Psoas muscle (tissue), 7 donors: ENCODE measurements at regions not wholly inside any gene's neighbourhood (a gene's known extent, or its start where the extent isn't known, plus 50 kb on each side); places are given as distances from the start of the nearest gene placed in this dataset.

Experiments
- ATAC-seq, 4 donors: fragments of 200-7000 bp; cut with Tn5 transposase; one replicate each; pipeline ENCODE4 v1.9.1; 2020; ENCODE audit warnings: moderate library complexity in 3 of 4, mild to moderate bottlenecking in 2 of 4
- DNase-seq, 2 donors: peaks; one replicate each; pipeline ENCODE4 v3.0.0-alpha.2; 2020
- H3K27ac ChIP-seq: fragments of 200-600 bp; one replicate; pipeline ENCODE4 v1.8.0; 2022
- H3K27me3 ChIP-seq, 3 donors: fragments of 200-600 bp in 1 of 3; one replicate each; pipeline versions ENCODE4 v1.6.1 to v1.8.0; 2013 to 2022; ENCODE audit warnings: low read length in 2 of 3, mild to moderate bottlenecking in 2 of 3, moderate library complexity in 1 of 3; ENCODE audit not compliant: insufficient read depth in 3 of 3
- H3K36me3 ChIP-seq, 2 donors: fragments of 200-600 bp in 1 of 2; one replicate each; pipeline versions ENCODE4 v1.6.1 to v1.8.0; 2013 to 2022; ENCODE audit warnings: low read depth in 1 of 2, mild to moderate bottlenecking in 1 of 2, moderate library complexity in 1 of 2; ENCODE audit not compliant: insufficient read depth in 1 of 2
- H3K4me1 ChIP-seq: fragments of 200-600 bp; one replicate; pipeline ENCODE4 v1.8.0; 2022
- H3K4me3 ChIP-seq: fragments of 200-600 bp; one replicate; pipeline ENCODE4 v1.8.0; 2022; ENCODE audit warnings: mild to moderate bottlenecking
- H3K9me3 ChIP-seq: fragments of 200-600 bp; one replicate; pipeline ENCODE4 v1.8.0; 2022
- CTCF ChIP-seq: fragments of 200-600 bp; IDR thresholded peaks from one replicate; pipeline ENCODE4 v1.8.0; 2022; ENCODE audit warnings: antibody characterized with exemption
- WGBS, 3 donors: extraction: QIAGEN DNeasy Blood & Tissue Kit; methylation state at CpG; one replicate each; pipeline versions ENCODE4 v1.1.6 to v1.1.7; 2013; 5-methylcytosine and 5-hydroxymethylcytosine counted together
- intact Hi-C, 2 donors: fragments of 100-400 bp; cut with DNase I; formaldehyde crosslinking; loops; one replicate each; pipeline versions ENCODE4 v1.11.0 to v1.14.2; 2022
- donor health status: healthy with polysubstance abuse.
- donor health status: DM: no; HTN: no; CAD: no; lungs with moderate emphysema.
- donor health status: Bipolar disorder and iron deficiency.
- donor health status: healthy.
- donor health status: DM: yes; HTN: yes; CAD: no.
- donor health status: DM: no; HTN: no; CAD: no.
- donor health status: DM: yes; HTN: yes; CAD: no.

- 67 to 74% (median 70%) methylated on average over 7 of the region's 7 CpGs for WGBS, 3 donors
- no peak for TF ChIP-seq CTCF
Measured at GRCh38 chr16:6884002-6884401, 448.6 kb upstream of the RBFOX1 start.

GRCh38 chr16:6880263-6880662 is 452.4 kb upstream of the RBFOX1 start:
- Histone ChIP-seq H3K27me3 (no peaks in the 10 kb centered on the region), H3K9me3 (no peaks in the 10 kb centered on the region), H3K36me3 (no peaks in the 10 kb centered on the region), H3K4me1 (no peaks in the 10 kb centered on the region), H3K4me3 (no peak overlapping the region), H3K27ac (no peak overlapping the region)
- DNase-seq = no peak
- 71 to 78% (median 78%) methylated on average over 4 of the region's 4 CpGs for WGBS, 3 donors
- no peak for ATAC-seq
- intact Hi-C loops = no loop called here
- TF ChIP-seq CTCF = no peak

More at GRCh38 chr16:6884002-6884401, 448.6 kb upstream of the RBFOX1 start:
- no peaks in the 10 kb centered on the region for H3K27me3 ChIP-seq
- no peak overlapping the region for H3K27ac ChIP-seq
- H3K4me1 ChIP-seq = no peaks in the 10 kb centered on the region
- H3K4me3 ChIP-seq = no peak overlapping the region
- ATAC-seq = no peak
- no peaks in the 10 kb centered on the region for H3K9me3 ChIP-seq
- H3K36me3 ChIP-seq = no peaks in the 10 kb centered on the region
- no peak for DNase-seq
- intact Hi-C loops = no loop called here

GRCh38 chr16:6864671-6865070 is 468.0 kb upstream of the RBFOX1 start:
- intact Hi-C loops = no loop called here
- no peak for TF ChIP-seq CTCF
- no peaks in the 10 kb centered on the region for H3K27me3 ChIP-seq
- no peak overlapping the region for H3K27ac ChIP-seq
- WGBS, 3 donors = 80 to 89% (median 88%) methylated on average over 5 of the region's 5 CpGs
- no peaks in the 10 kb centered on the region for H3K4me1 ChIP-seq
- no peaks in the 10 kb centered on the region for H3K36me3 ChIP-seq
- ATAC-seq (no peak), DNase-seq (no peak)
- H3K9me3 ChIP-seq = no peaks in the 10 kb centered on the region
- H3K4me3 ChIP-seq = no peak overlapping the region

- 67 to 72% (median 68%) methylated on average over 4 of the region's 4 CpGs for WGBS, 3 donors
- intact Hi-C loops = no loop called here
- Histone ChIP-seq H3K27ac (no peak overlapping the region), H3K36me3 (no peaks in the 10 kb centered on the region), H3K4me3 (no peak overlapping the region), H3K4me1 (no peaks in the 10 kb centered on the region), H3K9me3 (no peaks in the 10 kb centered on the region), H3K27me3 (no peaks in the 10 kb centered on the region)
- DNase-seq = no peak
- TF ChIP-seq CTCF = no peak
- no peak for ATAC-seq
Measured at GRCh38 chr16:6864244-6864643, 468.4 kb upstream of the RBFOX1 start.

- H3K27me3 ChIP-seq = no peaks in the 10 kb centered on the region
- intact Hi-C loops = no loop called here
- no peak overlapping the region for H3K4me3 ChIP-seq
- no peaks in the 10 kb centered on the region for H3K9me3 ChIP-seq
- ATAC-seq = no peak
- no peak overlapping the region for H3K27ac ChIP-seq
- no peak for DNase-seq
- WGBS, 3 donors = 23 to 32% (median 30%) methylated on average over 2 of the region's 2 CpGs
- no peaks in the 10 kb centered on the region for H3K4me1 ChIP-seq
- no peaks in the 10 kb centered on the region for H3K36me3 ChIP-seq
- TF ChIP-seq CTCF = no peak
Measured at GRCh38 chr16:6863135-6863534, 469.5 kb upstream of the RBFOX1 start.
